GM18498 (cell line): ENCODE measurements at regions not wholly inside any gene's neighbourhood (a gene's known extent, or its start where the extent isn't known, plus 50 kb on each side); places are given as distances from the start of the nearest gene placed in this dataset.

Source experiments
- ATAC-seq: cut with Tn5 transposase; IDR thresholded peaks from one replicate; pipeline ENCODE4 v1.9.1; 2021; ENCODE audit warnings: mild to moderate bottlenecking, moderate library complexity; ENCODE audit not compliant: unreplicated experiment

DNA sequence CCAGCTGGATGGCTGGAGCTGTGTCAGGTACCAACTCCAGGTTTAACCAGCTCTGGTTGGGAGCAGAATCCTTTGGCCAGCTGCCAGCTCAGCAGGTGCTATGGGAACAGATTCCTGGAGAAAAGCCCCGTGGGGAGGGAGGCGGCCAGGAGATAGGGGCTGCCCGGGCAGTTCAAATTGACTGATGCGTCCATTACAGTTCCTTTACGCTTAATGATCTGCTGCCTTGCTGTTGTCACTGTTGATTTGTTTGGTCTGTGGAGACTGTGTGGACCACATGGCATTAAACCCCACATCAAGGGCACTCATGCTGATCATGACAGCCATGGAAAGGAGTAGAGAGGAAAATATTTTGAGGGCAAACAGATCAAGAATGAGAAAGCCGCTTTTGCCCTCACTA is 200.0 kb downstream of the TSN start:
- no peak for ATAC-seq

GRCh38 chr2:121955872-121956271 is 200.4 kb downstream of the TSN start:
- ATAC-seq: no peak

GRCh38 chr2:121960251-121960650 is 204.8 kb downstream of the TSN start:
- ATAC-seq: peak; percentile 84

DNA sequence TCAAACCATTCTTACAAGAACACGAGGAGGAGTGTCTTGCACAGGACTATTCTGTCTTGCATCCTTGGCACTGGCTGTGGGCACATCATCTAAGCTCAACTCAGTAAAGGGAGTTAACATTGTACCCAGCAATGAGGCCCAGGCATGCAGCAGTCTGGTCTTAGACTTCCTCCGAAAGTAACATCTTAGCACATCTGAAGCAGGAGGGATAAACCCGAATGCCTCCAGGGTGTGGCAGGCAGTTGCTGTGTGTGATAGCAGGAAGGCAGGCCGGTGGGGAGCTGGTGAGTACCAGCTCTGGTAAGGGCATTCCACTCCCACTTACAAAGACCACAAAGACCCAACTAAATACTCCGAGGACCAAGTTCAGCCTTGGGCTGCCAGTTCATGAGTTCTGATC is 206.3 kb downstream of the TSN start:
- ATAC-seq: no peak

DNA sequence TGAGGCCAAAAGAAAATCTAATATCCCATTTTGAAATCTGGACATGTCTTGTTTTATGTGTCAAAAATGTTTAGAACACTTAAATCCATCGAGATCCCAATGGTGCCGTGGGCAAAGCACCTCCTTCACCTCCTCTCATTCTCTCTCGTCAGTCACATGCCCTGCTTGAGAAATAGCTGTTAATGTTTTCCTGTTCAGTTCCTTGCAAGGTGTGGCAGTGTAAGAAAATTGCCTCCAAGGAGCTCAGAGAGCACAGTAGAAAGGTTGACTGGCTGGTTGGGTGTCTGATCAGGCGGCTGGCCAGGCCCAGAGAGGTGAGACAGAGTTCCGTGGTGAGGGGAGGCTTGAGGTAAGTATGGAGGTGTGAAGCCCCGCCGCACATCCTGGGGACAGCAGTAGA is 210.2 kb downstream of the TSN start:
- no peak for ATAC-seq

- no peak for ATAC-seq
Observed at GRCh38 chr2:121966663-121967062, 211.2 kb downstream of the TSN start.

DNA sequence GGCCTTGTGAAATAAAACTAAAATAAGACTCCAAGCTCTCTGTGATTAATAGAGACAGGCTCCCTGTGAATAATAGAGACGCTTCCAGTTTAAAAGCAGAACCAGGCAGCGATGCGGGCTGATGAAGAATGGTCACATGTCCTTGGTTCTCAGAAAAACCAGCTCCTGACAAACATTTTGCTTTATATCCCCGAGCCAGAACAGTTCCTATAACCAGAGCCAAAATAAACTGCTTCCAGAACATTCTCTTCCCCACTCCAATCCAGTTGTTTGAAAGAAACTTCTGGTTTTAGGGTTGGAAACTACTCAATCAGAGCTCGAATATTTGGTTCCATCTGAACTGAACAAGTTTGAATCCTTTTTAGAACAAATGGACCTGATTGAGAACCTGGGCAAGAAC is 213.7 kb downstream of the TSN start:
- no peak for ATAC-seq

DNA sequence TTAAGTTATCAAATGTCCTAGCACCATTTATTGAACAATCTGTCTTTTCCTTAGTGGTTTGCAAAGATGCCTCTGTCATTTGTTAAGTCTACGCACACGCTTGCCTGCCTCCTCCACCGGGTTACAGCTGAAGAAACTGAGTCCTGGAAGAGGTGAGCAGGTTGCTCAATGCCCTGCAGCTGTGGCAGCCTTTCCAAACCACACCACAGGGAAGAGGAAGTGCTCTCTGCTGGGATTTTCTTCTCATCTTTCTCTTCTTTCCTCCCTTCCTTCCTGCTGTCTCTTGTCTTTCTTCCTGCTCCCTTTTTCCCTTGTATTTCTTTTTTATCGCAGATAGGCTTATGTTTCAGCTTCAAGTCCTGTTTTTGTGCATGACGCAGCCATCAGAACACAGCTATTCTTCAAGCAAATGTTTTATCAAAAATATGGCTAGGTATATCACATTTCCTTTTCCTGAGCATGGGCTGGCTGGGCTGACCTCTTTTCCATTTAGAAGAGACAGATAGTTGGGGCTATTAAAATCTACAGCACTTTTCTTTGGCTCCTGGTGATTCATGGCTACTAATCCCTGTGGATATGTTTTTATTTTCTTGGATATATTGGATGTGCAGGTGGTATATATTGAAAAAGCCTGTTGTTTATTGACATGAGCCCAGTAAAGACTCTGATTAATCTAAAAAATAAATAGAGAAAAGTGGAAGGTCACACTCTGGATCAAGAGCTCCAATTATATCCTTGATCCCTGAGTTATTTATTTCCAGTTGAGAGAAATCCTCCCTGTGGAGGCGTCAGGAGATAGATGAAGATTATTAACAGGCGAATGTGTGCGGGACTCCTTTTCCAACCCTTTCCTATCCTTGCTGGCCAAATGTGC is 214.6 kb downstream of the TSN start:
- ATAC-seq: no peak

DNA sequence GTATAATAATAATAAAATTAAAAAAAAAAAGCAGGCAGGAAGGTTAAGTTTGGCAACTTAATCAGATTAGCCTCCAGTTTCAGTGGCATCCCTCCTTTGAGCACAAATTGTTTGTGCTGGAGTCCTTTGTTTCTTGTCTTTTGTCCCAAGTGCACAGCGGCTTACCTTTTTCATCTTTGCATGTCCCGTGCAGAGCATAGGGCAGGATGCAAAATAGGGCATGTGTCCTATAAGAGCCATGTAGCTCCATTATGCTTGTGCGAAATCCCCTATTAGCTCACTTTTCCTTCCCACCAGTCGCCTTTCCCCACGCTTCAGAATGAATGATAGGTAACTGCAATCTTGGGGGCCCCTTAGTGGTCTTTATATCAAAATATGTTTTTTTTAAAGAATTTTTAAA is 216.8 kb downstream of the TSN start:
- ATAC-seq: no peak

GRCh38 chr2:121974897-121975661 is 219.6 kb downstream of the TSN start:
- ATAC-seq: peak; percentile 97

- ATAC-seq: no peak
Observed at GRCh38 chr2:121976926-121977325, 221.5 kb downstream of the TSN start.

- no peak for ATAC-seq
Observed at GRCh38 chr2:121977326-121977725, 221.9 kb downstream of the TSN start.

DNA sequence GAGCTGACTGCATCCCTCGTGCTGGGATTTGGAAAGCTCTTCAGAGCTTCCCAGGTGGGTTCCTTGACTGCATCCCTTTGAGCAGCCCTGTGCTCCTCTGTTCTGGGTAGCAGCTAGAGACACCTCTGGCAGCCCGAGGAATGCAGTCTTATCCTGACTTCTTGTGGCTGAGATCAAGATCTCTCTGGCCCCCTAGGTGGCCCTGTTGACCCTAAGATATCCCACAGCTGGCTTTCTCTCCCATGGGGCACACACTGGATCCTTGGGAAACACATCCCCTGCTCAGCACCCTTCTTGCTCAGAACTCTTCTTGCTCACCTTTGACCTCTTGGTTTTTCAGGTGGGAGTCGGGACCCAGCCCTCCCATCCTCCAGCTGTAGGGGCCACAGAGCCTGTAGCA is 237.2 kb downstream of the TSN start:
- no peak for ATAC-seq

DNA sequence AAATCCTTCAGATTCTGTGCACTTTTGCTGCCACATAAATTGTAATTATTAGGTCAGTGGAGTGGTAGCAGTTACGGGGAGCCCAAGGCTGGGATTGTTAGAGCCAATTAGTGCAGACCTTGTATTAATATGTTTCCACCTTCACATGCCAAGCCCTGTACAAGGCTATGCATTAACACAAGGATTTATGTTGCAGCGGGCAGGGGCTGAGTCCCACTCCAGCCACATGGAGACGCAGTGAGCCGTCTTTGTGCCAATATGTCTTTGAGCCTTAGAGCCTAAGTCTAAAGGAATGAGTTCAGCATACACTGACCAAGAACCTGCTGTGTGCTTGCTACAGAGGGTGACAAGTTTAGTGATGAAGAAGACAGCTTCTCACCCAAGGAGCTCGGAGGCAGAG is 238.2 kb downstream of the TSN start:
- no peak for ATAC-seq

- ATAC-seq: peak; percentile 76
Observed at GRCh38 chr2:121994238-121995206, 239.1 kb downstream of the TSN start.

GRCh38 chr2:121998751-121999150 is 243.3 kb downstream of the TSN start:
- no peak for ATAC-seq

GRCh38 chr2:121999264-121999663 is 243.8 kb downstream of the TSN start:
- no peak for ATAC-seq

DNA sequence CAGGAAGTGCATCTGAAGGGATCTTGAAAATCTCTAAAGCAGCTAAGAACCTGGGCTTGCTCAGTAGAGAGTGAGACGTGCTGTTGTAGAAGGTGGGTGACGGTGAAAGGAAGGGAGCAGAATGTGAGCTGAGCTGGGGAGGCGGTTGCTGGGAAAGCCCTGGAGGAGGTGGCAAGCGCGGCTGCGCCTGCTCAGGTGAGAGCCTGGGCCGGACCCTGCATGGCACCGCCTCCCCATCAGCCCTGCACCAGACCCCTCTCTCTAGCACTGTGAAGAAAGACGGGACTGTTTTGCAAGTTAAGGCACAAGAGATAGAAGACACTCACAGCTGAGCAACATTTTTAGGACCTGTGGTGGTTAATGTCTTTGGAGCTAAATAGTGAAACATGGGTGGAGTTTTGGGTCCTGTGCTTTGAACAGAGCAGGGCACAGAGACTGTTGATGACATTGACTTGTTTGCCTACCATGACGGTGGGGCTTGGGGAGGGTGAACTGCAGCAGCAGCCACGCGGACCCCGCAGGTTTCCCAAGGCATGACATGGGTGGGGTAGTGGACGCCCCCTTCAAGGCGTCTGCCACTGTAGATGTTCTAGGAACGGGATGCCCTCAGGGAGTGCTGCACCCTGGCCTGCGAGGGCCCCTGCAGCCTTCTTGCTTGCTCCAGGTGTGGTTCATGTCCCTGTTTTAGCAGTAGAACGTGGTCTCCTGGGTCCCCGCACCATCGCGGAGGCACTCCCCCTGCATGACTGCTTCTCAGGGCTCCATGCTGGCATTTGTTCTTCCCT is 245.3 kb downstream of the TSN start:
- ATAC-seq: no peak

- no peak for ATAC-seq
Observed at GRCh38 chr2:122001441-122001874, 246.0 kb downstream of the TSN start.
